Breast epithelium (tissue), 4 donors: ENCODE measurements at regions not wholly inside any gene's neighbourhood (a gene's known extent, or its start where the extent isn't known, plus 50 kb on each side); places are given as distances from the start of the nearest gene placed in this dataset.

Source experiments
- DNase-seq, 2 donors: peaks; one replicate each; pipeline ENCODE4 v3.0.0-alpha.2; 2019; ENCODE audit warnings: low spot score in 2 of 2
- H3K27ac ChIP-seq, 2 donors: fragments of 200-600 bp; sonication (generic) in 1 of 2; one replicate each; pipeline ENCODE4 v1.5.1; 2016 to 2019; ENCODE audit warnings: mild to moderate bottlenecking in 1 of 2
- H3K27me3 ChIP-seq, 2 donors: fragments of 200-600 bp; sonication (generic) in 1 of 2; one replicate each; pipeline versions ENCODE4 v1.5.1 to v1.6.0; 2017 to 2019; ENCODE audit warnings: control low read depth in 1 of 2, mild to moderate bottlenecking in 1 of 2
- H3K36me3 ChIP-seq: fragments of 200-600 bp; one replicate; pipeline ENCODE4 v1.5.1; 2019
- H3K4me1 ChIP-seq, 2 donors: fragments of 200-600 bp; sonication (generic); one replicate each; pipeline ENCODE4 v1.5.1; 2016 to 2019; ENCODE audit warnings: control low read depth in 1 of 2
- H3K4me3 ChIP-seq, 3 donors: fragments of 200-600 bp; sonication (generic); 1 replicate in 2 of 3; 2 replicates in 1 of 3; pipeline ENCODE4 v1.5.1; 2016 to 2019; ENCODE audit warnings: mild to moderate bottlenecking in 3 of 3, moderate library complexity in 2 of 3
- H3K9me3 ChIP-seq, 2 donors: fragments of 200-600 bp; sonication (generic) in 1 of 2; one replicate each; pipeline ENCODE4 v1.5.1; 2016 to 2019; ENCODE audit warnings: control low read depth in 1 of 2
- CTCF ChIP-seq, 3 donors: fragments of 450-650 bp; IDR thresholded peaks; one replicate each; pipeline ENCODE4 v1.5.1; 2016 to 2017; ENCODE audit warnings: antibody characterized with exemption in 3 of 3, mild to moderate bottlenecking in 3 of 3, moderate library complexity in 3 of 3
- POLR2A ChIP-seq: fragments of 450-650 bp; IDR thresholded peaks from one replicate; pipeline ENCODE4 v1.6.1; 2016; ENCODE audit warnings: antibody characterized with exemption, mild to moderate bottlenecking, moderate library complexity
- POLR2AphosphoS5 ChIP-seq, 3 donors: sonication (generic); formaldehyde crosslinking; IDR thresholded peaks; one replicate each; pipeline ENCODE4 v1.6.1; 2017; ENCODE audit warnings: antibody characterized with exemption in 3 of 3
- intact Hi-C: fragments of 100-400 bp; cut with DNase I; formaldehyde crosslinking; loops from one replicate; pipeline ENCODE4 v1.15.1; 2023; ENCODE audit warnings: low total_unique reads

DNA sequence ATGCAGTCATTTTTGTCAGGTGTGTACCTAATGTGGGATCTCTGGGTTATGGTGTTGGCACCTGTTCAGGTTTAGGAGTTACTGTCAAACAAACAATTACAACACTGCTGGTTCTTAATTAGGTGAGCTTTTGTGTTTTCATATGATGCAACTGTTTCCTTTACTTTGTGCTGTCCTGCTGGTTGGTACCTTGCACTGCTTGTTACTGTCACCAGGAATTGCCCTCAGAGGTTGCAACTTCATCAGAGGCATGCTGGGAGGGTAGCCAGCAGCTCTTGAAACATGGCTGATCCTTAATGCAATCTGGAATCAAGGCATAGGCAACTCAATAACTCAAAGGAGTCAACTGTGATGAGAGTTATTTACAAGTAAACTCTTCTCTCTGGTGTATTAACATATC lies 400.3 kb downstream of the MIAT start:
- intact Hi-C loops, result no loop called here
- H3K27me3 ChIP-seq, result no peaks in the 10 kb centered on the region
- H3K27ac ChIP-seq, result no peak overlapping the region
- no peak overlapping the region for H3K4me3 ChIP-seq
- H3K9me3 ChIP-seq, result no peaks in the 10 kb centered on the region
- H3K4me1 ChIP-seq, result no peaks in the 10 kb centered on the region
- H3K36me3 ChIP-seq, result no peaks in the 10 kb centered on the region
- TF ChIP-seq POLR2A (no peak), CTCF (IDR thresholded peaks at IDR 0.05) (no peak), POLR2AphosphoS5 (IDR thresholded peaks at IDR 0.05) (no peak)
- DNase-seq, result no peak

GRCh38 chr22:27060190-27060589 lies 402.8 kb downstream of the MIAT start:
- no peak for DNase-seq
- Histone ChIP-seq H3K36me3 (no peaks in the 10 kb centered on the region), H3K9me3 (no peaks in the 10 kb centered on the region), H3K4me1 (no peaks in the 10 kb centered on the region), H3K27ac (no peak overlapping the region), H3K27me3 (no peaks in the 10 kb centered on the region), H3K4me3 (no peak overlapping the region)
- TF ChIP-seq POLR2AphosphoS5 (IDR thresholded peaks at IDR 0.05) (no peak), CTCF (IDR thresholded peaks at IDR 0.05) (no peak), POLR2A (no peak)
- intact Hi-C loops, result no loop called here

- Histone ChIP-seq H3K4me1 (no peaks in the 10 kb centered on the region), H3K4me3 (no peak overlapping the region), H3K9me3 (no peaks in the 10 kb centered on the region), H3K27me3 (no peaks in the 10 kb centered on the region), H3K36me3 (no peaks in the 10 kb centered on the region), H3K27ac (no peak overlapping the region)
- no peak for DNase-seq
- TF ChIP-seq POLR2AphosphoS5 (IDR thresholded peaks at IDR 0.05) (no peak), CTCF (IDR thresholded peaks at IDR 0.05) (no peak), POLR2A (no peak)
- intact Hi-C loops, result no loop called here
These were observed 405.5 kb downstream of the MIAT start for GRCh38 chr22:27062910-27063309.

GRCh38 chr22:27063406-27063805 lies 406.0 kb downstream of the MIAT start:
- no peaks in the 10 kb centered on the region for H3K27me3 ChIP-seq
- H3K4me1 ChIP-seq, result no peaks in the 10 kb centered on the region
- H3K27ac ChIP-seq, result no peak overlapping the region
- no peaks in the 10 kb centered on the region for H3K9me3 ChIP-seq
- DNase-seq, result no peak
- H3K36me3 ChIP-seq, result no peaks in the 10 kb centered on the region
- intact Hi-C loops, result no loop called here
- no peak overlapping the region for H3K4me3 ChIP-seq
- no peak for TF ChIP-seq POLR2AphosphoS5 (IDR thresholded peaks at IDR 0.05)
- no peak for TF ChIP-seq CTCF (IDR thresholded peaks at IDR 0.05)
- TF ChIP-seq POLR2A, result no peak

- Histone ChIP-seq H3K36me3 (no peaks in the 10 kb centered on the region), H3K27me3 (no peaks in the 10 kb centered on the region), H3K27ac (no peak overlapping the region), H3K4me3 (no peak overlapping the region), H3K9me3 (no peaks in the 10 kb centered on the region), H3K4me1 (no peaks in the 10 kb centered on the region)
- no peak for TF ChIP-seq POLR2A
- no peak for TF ChIP-seq POLR2AphosphoS5 (IDR thresholded peaks at IDR 0.05)
- TF ChIP-seq CTCF (IDR thresholded peaks at IDR 0.05), result no peak
- intact Hi-C loops, result no loop called here
- DNase-seq, result no peak
These were observed 406.5 kb downstream of the MIAT start for GRCh38 chr22:27063841-27064240.
